ENCODE measurements at regions not wholly inside any gene's neighbourhood (a gene's known extent, or its start where the extent isn't known, plus 50 kb on each side); places are given as distances from the start of the nearest gene placed in this dataset.

- DNase-seq (ENCODE audit: low spot score) = no peak
These were observed 335.2 kb downstream of the PPP1R2C start for GRCh38 chrX:42442745-42443144.

GRCh38 chrX:42437211-42437610 is 340.8 kb downstream of the PPP1R2C start:
- no peak for DNase-seq (ENCODE audit: low spot score)

- no peak for DNase-seq (ENCODE audit: low spot score)
These were observed 343.4 kb downstream of the PPP1R2C start for GRCh38 chrX:42434458-42435166.

- no peak for DNase-seq (ENCODE audit: low spot score)
These were observed 345.4 kb downstream of the PPP1R2C start for GRCh38 chrX:42432552-42432951.

- DNase-seq (ENCODE audit: low spot score) = no peak
These were observed 355.0 kb downstream of the PPP1R2C start for GRCh38 chrX:42422961-42423360.

GRCh38 chrX:42420426-42420825 is 357.5 kb downstream of the PPP1R2C start:
- no peak for DNase-seq (ENCODE audit: low spot score)

- no peak for DNase-seq (ENCODE audit: low spot score)
These were observed 362.3 kb downstream of the PPP1R2C start for GRCh38 chrX:42415636-42416035.

- DNase-seq (ENCODE audit: low spot score) = no peak
These were observed 363.9 kb downstream of the PPP1R2C start for GRCh38 chrX:42414057-42414456.

GRCh38 chrX:42399632-42400024 is 378.3 kb downstream of the PPP1R2C start:
- no peak for DNase-seq (ENCODE audit: low spot score)

GRCh38 chrX:42398967-42399631 is 378.9 kb downstream of the PPP1R2C start:
- DNase-seq (ENCODE audit: low spot score) = no peak

- DNase-seq (ENCODE audit: low spot score) = no peak
These were observed 381.8 kb downstream of the PPP1R2C start for GRCh38 chrX:42396136-42396535.

GRCh38 chrX:42392846-42393245 is 385.1 kb downstream of the PPP1R2C start:
- no peak for DNase-seq (ENCODE audit: low spot score)

- no peak for DNase-seq (ENCODE audit: low spot score)
These were observed 391.3 kb downstream of the PPP1R2C start for GRCh38 chrX:42386681-42387080.

- DNase-seq (ENCODE audit: low spot score) = no peak
These were observed 392.2 kb downstream of the PPP1R2C start for GRCh38 chrX:42385730-42386129.

GRCh38 chrX:42384956-42385355 is 393.0 kb downstream of the PPP1R2C start:
- DNase-seq (ENCODE audit: low spot score) = no peak

GRCh38 chrX:42378857-42379256 is 399.1 kb downstream of the PPP1R2C start:
- DNase-seq (ENCODE audit: low spot score) = no peak

GRCh38 chrX:42375086-42375485 is 402.9 kb downstream of the PPP1R2C start:
- no peak for DNase-seq (ENCODE audit: low spot score)

GRCh38 chrX:42366181-42366580 is 411.8 kb downstream of the PPP1R2C start:
- DNase-seq (ENCODE audit: low spot score) = no peak

GRCh38 chrX:42362219-42362618 is 415.7 kb downstream of the PPP1R2C start:
- DNase-seq (ENCODE audit: low spot score) = no peak

GRCh38 chrX:42342981-42343380 is 419.6 kb upstream of the CASK start:
- DNase-seq (ENCODE audit: low spot score) = peak; percentile 59
